ENCODE measurements at regions not wholly inside any gene's neighbourhood (a gene's known extent, or its start where the extent isn't known, plus 50 kb on each side); places are given as distances from the start of the nearest gene placed in this dataset.

DNA sequence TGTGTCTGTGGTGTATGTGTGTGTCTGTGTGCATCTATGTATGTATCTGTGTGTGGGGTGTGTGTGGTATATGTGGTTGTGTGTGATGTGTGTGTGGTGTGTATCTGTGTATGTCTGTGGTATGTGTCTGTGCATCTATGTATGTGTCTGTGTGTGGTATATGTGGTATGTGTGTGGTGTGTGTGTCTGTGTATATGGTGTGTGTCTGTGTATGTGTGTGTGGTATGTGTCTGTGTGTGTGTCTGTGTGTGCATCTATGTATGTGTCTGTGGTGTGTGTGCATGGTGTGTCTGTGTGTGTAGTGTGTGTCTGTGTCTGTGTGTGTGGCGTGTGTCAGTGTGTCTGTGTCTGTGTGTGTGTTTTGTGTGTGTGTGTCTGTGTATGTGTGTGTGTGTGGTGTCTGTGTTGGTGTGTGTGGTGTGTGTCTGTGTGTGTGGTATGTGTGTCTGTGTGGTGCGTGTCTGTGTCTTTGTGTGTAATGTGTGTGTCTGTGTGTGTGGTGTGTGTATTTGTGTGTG is 121.9 kb upstream of the MVB12B start:
- H3K4me1 ChIP-seq (ENCODE audit: control insufficient read depth, insufficient read depth, low read length): no peaks in the 10 kb centered on the region
- H3K4me3 ChIP-seq (ENCODE audit: insufficient read depth, low read depth, low read length): no peak overlapping the region
- H3K9me3 ChIP-seq (ENCODE audit: control insufficient read depth, low read length): no peaks in the 10 kb centered on the region
- no peak overlapping the region for H3K27ac ChIP-seq (ENCODE audit: insufficient read depth, low read depth, low read length, poor library complexity, severe bottlenecking)
- H3K36me3 ChIP-seq (ENCODE audit: control insufficient read depth, insufficient read depth, low read length): no peaks in the 10 kb centered on the region
- WGBS, 2 experiments: 90 to 94% methylated on average over 2 of the region's 2 CpGs
- H3K27me3 ChIP-seq (ENCODE audit: control insufficient read depth, insufficient read depth, low read length, poor library complexity, severe bottlenecking): no peaks in the 10 kb centered on the region

- Histone ChIP-seq H3K27me3 (ENCODE audit: control insufficient read depth, insufficient read depth, low read length, poor library complexity, severe bottlenecking) (no peaks in the 10 kb centered on the region), H3K27ac (ENCODE audit: insufficient read depth, low read depth, low read length, poor library complexity, severe bottlenecking) (no peak overlapping the region), H3K9me3 (ENCODE audit: control insufficient read depth, low read length) (no peaks in the 10 kb centered on the region), H3K4me1 (ENCODE audit: control insufficient read depth, insufficient read depth, low read length) (no peaks in the 10 kb centered on the region), H3K4me3 (ENCODE audit: insufficient read depth, low read depth, low read length) (no peak overlapping the region), H3K36me3 (ENCODE audit: control insufficient read depth, insufficient read depth, low read length) (no peaks in the 10 kb centered on the region)
- WGBS, 2 experiments: 71 to 78% methylated on average over 6 to 7 of the region's 7 CpGs
These were observed 121.4 kb upstream of the MVB12B start for GRCh38 chr9:126205265-126205664.

GRCh38 chr9:126205845-126206498 is 120.7 kb upstream of the MVB12B start:
- Histone ChIP-seq H3K9me3 (ENCODE audit: control insufficient read depth, low read length) (no peaks in the 10 kb centered on the region), H3K4me3 (ENCODE audit: insufficient read depth, low read depth, low read length) (no peak overlapping the region), H3K27me3 (ENCODE audit: control insufficient read depth, insufficient read depth, low read length, poor library complexity, severe bottlenecking) (no peaks in the 10 kb centered on the region), H3K36me3 (ENCODE audit: control insufficient read depth, insufficient read depth, low read length) (no peaks in the 10 kb centered on the region), H3K27ac (ENCODE audit: insufficient read depth, low read depth, low read length, poor library complexity, severe bottlenecking) (no peak overlapping the region), H3K4me1 (ENCODE audit: control insufficient read depth, insufficient read depth, low read length) (no peaks in the 10 kb centered on the region)
- 89 to 94% methylated on average over 22 of the region's 22 CpGs for WGBS, 2 experiments

- Histone ChIP-seq H3K4me3 (ENCODE audit: insufficient read depth, low read depth, low read length) (no peak overlapping the region), H3K27ac (ENCODE audit: insufficient read depth, low read depth, low read length, poor library complexity, severe bottlenecking) (no peak overlapping the region)
- WGBS, 2 experiments: 93 to 97% methylated on average over 5 of the region's 5 CpGs
These were observed 119.4 kb upstream of the MVB12B start for GRCh38 chr9:126207256-126207655.

DNA sequence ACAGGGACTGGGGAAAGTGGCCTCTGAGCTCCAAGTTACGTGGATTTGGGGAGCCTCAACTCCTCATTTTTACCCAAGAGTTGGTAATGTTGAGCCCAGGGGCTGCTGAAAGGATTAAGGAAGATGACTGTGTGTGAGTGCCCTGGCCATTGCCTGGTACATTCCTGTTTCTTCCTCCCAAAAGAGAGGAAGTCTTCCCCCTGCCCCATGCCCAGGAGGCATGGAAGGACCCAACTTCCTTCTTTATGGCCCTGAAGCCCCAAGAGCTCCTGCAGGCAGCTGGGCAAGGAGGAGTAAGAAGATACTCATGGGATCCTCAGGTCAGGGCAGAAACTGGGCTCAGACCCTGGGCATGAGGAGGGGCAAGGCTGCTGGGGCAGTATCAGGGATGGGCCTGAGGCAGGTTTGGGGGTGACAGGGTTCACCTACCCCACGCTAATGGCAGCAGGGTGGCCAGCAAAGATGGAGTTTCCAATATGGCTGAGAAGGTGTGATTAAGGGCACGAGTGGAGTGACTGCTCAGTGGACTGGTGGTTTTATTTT is 118.3 kb upstream of the MVB12B start:
- Histone ChIP-seq H3K4me3 (ENCODE audit: insufficient read depth, low read depth, low read length) (no peak overlapping the region), H3K27me3 (ENCODE audit: control insufficient read depth, insufficient read depth, low read length, poor library complexity, severe bottlenecking) (no peaks in the 10 kb centered on the region), H3K27ac (ENCODE audit: insufficient read depth, low read depth, low read length, poor library complexity, severe bottlenecking) (no peak overlapping the region), H3K4me1 (ENCODE audit: control insufficient read depth, insufficient read depth, low read length) (no peaks in the 10 kb centered on the region), H3K9me3 (ENCODE audit: control insufficient read depth, low read length) (no peaks in the 10 kb centered on the region), H3K36me3 (ENCODE audit: control insufficient read depth, insufficient read depth, low read length) (no peaks in the 10 kb centered on the region)
- 93 to 96% methylated on average over 3 of the region's 3 CpGs for WGBS, 2 experiments

More at GRCh38 chr9:126207256-126207655, 119.4 kb upstream of the MVB12B start:
- no peaks in the 10 kb centered on the region for H3K9me3 ChIP-seq (ENCODE audit: control insufficient read depth, low read length)
- no peaks in the 10 kb centered on the region for H3K36me3 ChIP-seq (ENCODE audit: control insufficient read depth, insufficient read depth, low read length)
- H3K4me1 ChIP-seq (ENCODE audit: control insufficient read depth, insufficient read depth, low read length): no peaks in the 10 kb centered on the region
- no peaks in the 10 kb centered on the region for H3K27me3 ChIP-seq (ENCODE audit: control insufficient read depth, insufficient read depth, low read length, poor library complexity, severe bottlenecking)

- H3K36me3 ChIP-seq (ENCODE audit: control insufficient read depth, insufficient read depth, low read length): no peaks in the 10 kb centered on the region
- no peaks in the 10 kb centered on the region for H3K4me1 ChIP-seq (ENCODE audit: control insufficient read depth, insufficient read depth, low read length)
- H3K9me3 ChIP-seq (ENCODE audit: control insufficient read depth, low read length): no peaks in the 10 kb centered on the region
- no peaks in the 10 kb centered on the region for H3K27me3 ChIP-seq (ENCODE audit: control insufficient read depth, insufficient read depth, low read length, poor library complexity, severe bottlenecking)
- WGBS, 2 experiments: 91 to 93% methylated on average over 3 of the region's 3 CpGs
- H3K4me3 ChIP-seq (ENCODE audit: insufficient read depth, low read depth, low read length): no peak overlapping the region
- H3K27ac ChIP-seq (ENCODE audit: insufficient read depth, low read depth, low read length, poor library complexity, severe bottlenecking): no peak overlapping the region
These were observed 115.1 kb upstream of the MVB12B start for GRCh38 chr9:126211441-126212074.

GRCh38 chr9:126215486-126215885 is 111.1 kb upstream of the MVB12B start:
- Histone ChIP-seq H3K4me3 (ENCODE audit: insufficient read depth, low read depth, low read length) (no peak overlapping the region), H3K27me3 (ENCODE audit: control insufficient read depth, insufficient read depth, low read length, poor library complexity, severe bottlenecking) (no peaks in the 10 kb centered on the region), H3K27ac (ENCODE audit: insufficient read depth, low read depth, low read length, poor library complexity, severe bottlenecking) (no peak overlapping the region), H3K36me3 (ENCODE audit: control insufficient read depth, insufficient read depth, low read length) (no peaks in the 10 kb centered on the region), H3K9me3 (ENCODE audit: control insufficient read depth, low read length) (no peaks in the 10 kb centered on the region), H3K4me1 (ENCODE audit: control insufficient read depth, insufficient read depth, low read length) (no peaks in the 10 kb centered on the region)
- WGBS, 2 experiments: 87% methylated on average over 4 of the region's 4 CpGs

- 93 to 100% methylated on average over 1 to 2 of the region's 4 CpGs for WGBS, 2 experiments
- no peaks in the 10 kb centered on the region for H3K4me1 ChIP-seq (ENCODE audit: control insufficient read depth, insufficient read depth, low read length)
- H3K9me3 ChIP-seq (ENCODE audit: control insufficient read depth, low read length): no peaks in the 10 kb centered on the region
- H3K4me3 ChIP-seq (ENCODE audit: insufficient read depth, low read depth, low read length): no peak overlapping the region
- H3K36me3 ChIP-seq (ENCODE audit: control insufficient read depth, insufficient read depth, low read length): no peaks in the 10 kb centered on the region
- no peaks in the 10 kb centered on the region for H3K27me3 ChIP-seq (ENCODE audit: control insufficient read depth, insufficient read depth, low read length, poor library complexity, severe bottlenecking)
- no peak overlapping the region for H3K27ac ChIP-seq (ENCODE audit: insufficient read depth, low read depth, low read length, poor library complexity, severe bottlenecking)
These were observed 109.8 kb upstream of the MVB12B start for GRCh38 chr9:126216826-126217225.

GRCh38 chr9:126217250-126217653 is 109.4 kb upstream of the MVB12B start:
- H3K36me3 ChIP-seq (ENCODE audit: control insufficient read depth, insufficient read depth, low read length): no peaks in the 10 kb centered on the region
- no peak overlapping the region for H3K27ac ChIP-seq (ENCODE audit: insufficient read depth, low read depth, low read length, poor library complexity, severe bottlenecking)
- H3K4me3 ChIP-seq (ENCODE audit: insufficient read depth, low read depth, low read length): no peak overlapping the region
- no peaks in the 10 kb centered on the region for H3K27me3 ChIP-seq (ENCODE audit: control insufficient read depth, insufficient read depth, low read length, poor library complexity, severe bottlenecking)
- 90 to 98% methylated on average over 3 to 5 of the region's 5 CpGs for WGBS, 2 experiments
- H3K4me1 ChIP-seq (ENCODE audit: control insufficient read depth, insufficient read depth, low read length): no peaks in the 10 kb centered on the region
- no peaks in the 10 kb centered on the region for H3K9me3 ChIP-seq (ENCODE audit: control insufficient read depth, low read length)

DNA sequence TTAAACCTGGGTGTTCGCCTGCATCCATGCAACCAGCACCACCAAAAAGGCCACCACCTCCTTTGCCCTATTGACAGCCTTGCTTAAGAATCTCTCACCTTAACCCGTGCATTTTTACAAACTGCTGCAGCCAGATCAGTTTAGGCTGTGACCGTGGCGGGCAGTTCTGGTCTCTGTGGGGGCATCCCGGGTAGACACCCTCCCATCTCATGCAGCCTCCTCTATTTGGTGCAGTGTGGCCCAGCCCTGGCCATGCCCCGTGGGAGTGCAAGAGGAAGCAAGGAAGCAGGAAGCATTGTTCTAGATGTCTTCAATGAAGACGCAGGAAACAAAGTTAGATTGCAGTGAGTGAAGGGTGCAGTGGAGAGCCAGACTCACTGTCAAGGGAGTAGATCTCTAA is 108.8 kb upstream of the MVB12B start:
- H3K36me3 ChIP-seq (ENCODE audit: control insufficient read depth, insufficient read depth, low read length): no peaks in the 10 kb centered on the region
- no peaks in the 10 kb centered on the region for H3K4me1 ChIP-seq (ENCODE audit: control insufficient read depth, insufficient read depth, low read length)
- H3K27me3 ChIP-seq (ENCODE audit: control insufficient read depth, insufficient read depth, low read length, poor library complexity, severe bottlenecking): no peaks in the 10 kb centered on the region
- H3K4me3 ChIP-seq (ENCODE audit: insufficient read depth, low read depth, low read length): no peak overlapping the region
- H3K27ac ChIP-seq (ENCODE audit: insufficient read depth, low read depth, low read length, poor library complexity, severe bottlenecking): no peak overlapping the region
- H3K9me3 ChIP-seq (ENCODE audit: control insufficient read depth, low read length): no peaks in the 10 kb centered on the region
- 92 to 93% methylated on average over 6 to 7 of the region's 7 CpGs for WGBS, 2 experiments

Data from ectodermal cell (in vitro differentiated cells).